Endothelial cell of umbilical vein (primary cell): ENCODE measurements at regions not wholly inside any gene's neighbourhood (a gene's known extent, or its start where the extent isn't known, plus 50 kb on each side); places are given as distances from the start of the nearest gene placed in this dataset.

ENCODE experiments used
- BruUV-seq: library from RNA; stranded (reverse); fragments of 400-500 nt; replicated peaks from 2 replicates; lab custom pipeline; 2021; lab: Mats Ljungman, UMichigan
- CTCF ChIA-PET: fragments of 300-600, 350-600 bp; sonication (Branson Sonifier 250); formaldehyde crosslinking; loops from one replicate; lab custom pipeline; 2021; ENCODE audit warnings: antibody characterized with exemption, inconsistent platforms; lab: Charles Lee
- POLR2A ChIA-PET: fragments of 300-600, 350-600 bp; sonication (Branson Sonifier 250); formaldehyde crosslinking; loops from one replicate; lab custom pipeline; 2021; ENCODE audit warnings: antibody characterized with exemption, inconsistent platforms; lab: Charles Lee
- DNase-seq: peaks from one replicate; pipeline ENCODE4 v3.0.0-alpha.2; 2011; ENCODE audit warnings: low read depth, low spot score
- FAIRE-seq: peaks from 2 replicates; lab custom pipeline; 2011; peaks lifted over from hg19 to GRCh38; lab: Jason Lieb, UNC
- H2AFZ ChIP-seq: 2 replicates; pipeline ENCODE4 v1.6.0; 2012; ENCODE audit warnings: low read depth, low read length, control low read depth, inconsistent platforms
- H3K27ac ChIP-seq: 2 replicates; pipeline ENCODE4 v1.5.1; 2011; ENCODE audit warnings: low read depth, mild to moderate bottlenecking, control low read depth, low read length, moderate library complexity; ENCODE audit not compliant: insufficient read depth
- H3K27me3 ChIP-seq, 2 experiments: 2 replicates each; pipeline versions ENCODE4 v1.6.0 to v1.6.1; 2011; ENCODE audit warnings: low read length in 2 of 2, mixed read lengths in 1 of 2; ENCODE audit not compliant: control insufficient read depth in 2 of 2, insufficient read depth in 2 of 2
- H3K36me3 ChIP-seq, 2 experiments: 2 replicates in 1 of 2; 3 replicates in 1 of 2; pipeline ENCODE4 v1.5.1; 2011; ENCODE audit warnings: low read length in 2 of 2, mild to moderate bottlenecking in 1 of 2, moderate library complexity in 1 of 2; ENCODE audit not compliant: control insufficient read depth in 2 of 2, insufficient read depth in 2 of 2; ENCODE audit errors: extremely low read depth in 1 of 2
- H3K4me1 ChIP-seq: 3 replicates; pipeline ENCODE4 v1.5.1; 2011; ENCODE audit warnings: mild to moderate bottlenecking, low read length; ENCODE audit not compliant: control insufficient read depth, insufficient read depth; ENCODE audit errors: extremely low read depth
- H3K4me2 ChIP-seq: 2 replicates; pipeline ENCODE4 v1.6.1; 2011; ENCODE audit warnings: low read length, control low read depth, mixed read lengths; ENCODE audit not compliant: insufficient read depth
- H3K4me3 ChIP-seq, 3 experiments: fragments of 200-600 bp in 1 of 3; sonication (generic), shearing (Covaris generic) in 1 of 3; replicated peaks in 1 of 3; 2 replicates each; pipeline ENCODE4 v1.5.1; 2011 to 2016; ENCODE audit warnings: control low read depth in 3 of 3, low read length in 3 of 3, mild to moderate bottlenecking in 2 of 3, inconsistent platforms in 1 of 3, low read depth in 1 of 3, moderate library complexity in 1 of 3; ENCODE audit not compliant: insufficient read depth in 1 of 3
- H3K79me2 ChIP-seq: 2 replicates; pipeline ENCODE4 v1.6.0; 2012; ENCODE audit warnings: low read length, inconsistent platforms; ENCODE audit not compliant: control insufficient read depth, insufficient read depth
- H3K9ac ChIP-seq: replicated peaks from 2 replicates; pipeline ENCODE3; 2011; ENCODE audit warnings: low read length, control low read depth; ENCODE audit not compliant: insufficient read depth; ENCODE audit errors: extremely low read depth
- H3K9me1 ChIP-seq: replicated peaks from 3 replicates; pipeline ENCODE4 v1.6.0; 2011; ENCODE audit warnings: mild to moderate bottlenecking, low read length; ENCODE audit not compliant: control insufficient read depth, insufficient read depth; ENCODE audit errors: extremely low read depth
- H3K9me3 ChIP-seq: replicated peaks from 2 replicates; pipeline ENCODE4 v1.5.1; 2012; ENCODE audit warnings: low read length, inconsistent platforms; ENCODE audit not compliant: control insufficient read depth, insufficient read depth
- H4K20me1 ChIP-seq: replicated peaks from 2 replicates; pipeline ENCODE3; 2011; ENCODE audit warnings: mild to moderate bottlenecking, low read length; ENCODE audit not compliant: control insufficient read depth, insufficient read depth; ENCODE audit errors: extremely low read depth
- EZH2 ChIP-seq: IDR thresholded peaks from 2 replicates; pipeline ENCODE4 v1.6.1; 2012; ENCODE audit warnings: borderline replicate concordance, low read depth, mild to moderate bottlenecking, moderate library complexity, low read length, inconsistent platforms; ENCODE audit not compliant: severe bottlenecking
- FOS ChIP-seq: IDR thresholded peaks from 2 replicates; pipeline ENCODE4 v1.6.1; 2011; ENCODE audit warnings: mild to moderate bottlenecking, low read length, moderate library complexity, borderline replicate concordance; ENCODE audit not compliant: insufficient read depth
- GATA2 ChIP-seq: IDR thresholded peaks from 2 replicates; pipeline ENCODE4 v1.7.0; 2011; ENCODE audit warnings: low read depth, mild to moderate bottlenecking, moderate library complexity, mixed read lengths, low read length; ENCODE audit not compliant: insufficient read length, insufficient read depth
- JUN ChIP-seq: IDR thresholded peaks from 2 replicates; pipeline ENCODE4 v1.6.1; 2011; ENCODE audit warnings: borderline replicate concordance, low read depth; ENCODE audit not compliant: insufficient read length, insufficient read depth
- MYC ChIP-seq: IDR thresholded peaks from one replicate; pipeline ENCODE4 v1.6.1; 2011; ENCODE audit warnings: mild to moderate bottlenecking, low read depth, low read length
- POLR2A ChIP-seq: IDR thresholded peaks from 2 replicates; pipeline ENCODE4 v1.6.1; 2012; ENCODE audit warnings: low read depth, mild to moderate bottlenecking, control low read depth, low read length
- POLR2AphosphoS5 ChIP-seq: IDR thresholded peaks from 2 replicates; pipeline ENCODE4 v1.6.1; 2012; ENCODE audit warnings: low read depth, mild to moderate bottlenecking, control low read depth, low read length, moderate library complexity; ENCODE audit not compliant: insufficient read depth
- dilution Hi-C: fragments of 300-500 bp; cut with MboI; formaldehyde crosslinking; loops from one replicate; pipeline ENCODE4 v1.15.0; 2019; ENCODE audit warnings: low sequenced_read_pairs; ENCODE audit not compliant: extremely low pct_ligation_motif_present
- intact Hi-C: fragments of 100-400 bp; cut with micrococcal nuclease; formaldehyde crosslinking; loops from one replicate; pipeline ENCODE4 v1.10.0; 2022
- TF ChIP-seq, protein P1 (sequence below), 2 donors: IDR thresholded peaks; 1 replicate in 1 of 2; 2 replicates in 1 of 2; pipeline ENCODE4 v1.5.1; 2011; ENCODE audit warnings: low read length in 2 of 2, mild to moderate bottlenecking in 2 of 2, moderate library complexity in 2 of 2, control low read depth in 1 of 2, inconsistent platforms in 1 of 2, low read depth in 1 of 2; ENCODE audit not compliant: insufficient read depth in 1 of 2; ENCODE audit errors: extremely low read depth in 1 of 2
- TF ChIP-seq, protein P2 (sequence below): IDR thresholded peaks from 2 replicates; pipeline ENCODE4 v1.6.1; 2011; ENCODE audit not compliant: insufficient read depth, insufficient read length

DNA sequence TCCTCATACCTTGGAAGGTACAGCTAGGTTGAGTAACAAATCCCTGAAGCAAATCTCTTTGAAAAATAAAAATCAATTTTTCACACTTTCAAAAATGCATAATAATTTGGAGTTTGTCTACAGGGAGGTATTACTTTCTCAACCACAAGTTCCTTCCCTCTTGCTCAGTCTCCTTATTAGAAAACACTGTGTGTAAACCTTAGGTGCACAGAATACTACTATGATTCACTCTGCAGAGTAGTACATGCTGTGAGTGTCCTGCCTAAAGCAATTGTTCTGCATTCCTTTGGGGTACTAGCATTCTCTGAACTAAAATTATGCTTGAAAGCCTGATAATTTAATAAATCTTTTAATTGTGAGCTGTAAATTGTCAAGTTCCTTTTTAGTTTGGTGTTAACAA, 115.9 kb upstream of the EPHA3 start:
- intact Hi-C loops = no loop called here

More for the DNA sequence above, 115.9 kb upstream of the EPHA3 start:
- TF ChIP-seq, protein P1, sequence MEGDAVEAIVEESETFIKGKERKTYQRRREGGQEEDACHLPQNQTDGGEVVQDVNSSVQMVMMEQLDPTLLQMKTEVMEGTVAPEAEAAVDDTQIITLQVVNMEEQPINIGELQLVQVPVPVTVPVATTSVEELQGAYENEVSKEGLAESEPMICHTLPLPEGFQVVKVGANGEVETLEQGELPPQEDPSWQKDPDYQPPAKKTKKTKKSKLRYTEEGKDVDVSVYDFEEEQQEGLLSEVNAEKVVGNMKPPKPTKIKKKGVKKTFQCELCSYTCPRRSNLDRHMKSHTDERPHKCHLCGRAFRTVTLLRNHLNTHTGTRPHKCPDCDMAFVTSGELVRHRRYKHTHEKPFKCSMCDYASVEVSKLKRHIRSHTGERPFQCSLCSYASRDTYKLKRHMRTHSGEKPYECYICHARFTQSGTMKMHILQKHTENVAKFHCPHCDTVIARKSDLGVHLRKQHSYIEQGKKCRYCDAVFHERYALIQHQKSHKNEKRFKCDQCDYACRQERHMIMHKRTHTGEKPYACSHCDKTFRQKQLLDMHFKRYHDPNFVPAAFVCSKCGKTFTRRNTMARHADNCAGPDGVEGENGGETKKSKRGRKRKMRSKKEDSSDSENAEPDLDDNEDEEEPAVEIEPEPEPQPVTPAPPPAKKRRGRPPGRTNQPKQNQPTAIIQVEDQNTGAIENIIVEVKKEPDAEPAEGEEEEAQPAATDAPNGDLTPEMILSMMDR (IDR thresholded peaks at IDR 0.05; ENCODE audit: extremely low read depth in 1 of 2, insufficient read depth in 1 of 2, low read depth in 1 of 2, low read length in 2 of 2) = no peak
- TF ChIP-seq MYC = no peak
- TF ChIP-seq POLR2A = no peak
- TF ChIP-seq GATA2 = no peak
- no peak for TF ChIP-seq EZH2
- no peak for TF ChIP-seq POLR2AphosphoS5
- TF ChIP-seq FOS = no peak
- no peak for TF ChIP-seq JUN
- TF ChIP-seq, protein P2, sequence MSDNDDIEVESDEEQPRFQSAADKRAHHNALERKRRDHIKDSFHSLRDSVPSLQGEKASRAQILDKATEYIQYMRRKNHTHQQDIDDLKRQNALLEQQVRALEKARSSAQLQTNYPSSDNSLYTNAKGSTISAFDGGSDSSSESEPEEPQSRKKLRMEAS = no peak
- ChIA-PET CTCF (no interaction called here), POLR2A (no interaction called here)
- H3K36me3 ChIP-seq = no peaks in the 10 kb centered on the region
- H3K4me1 ChIP-seq = no peaks in the 10 kb centered on the region
- no peak overlapping the region for H3K27ac ChIP-seq
- no TSS peak for BruUV-seq
- H3K4me3 ChIP-seq = no peak overlapping the region
- H4K20me1 ChIP-seq = no peaks in the 10 kb centered on the region
- H3K9ac ChIP-seq = no peak overlapping the region
- H3K27me3 ChIP-seq = no peaks in the 10 kb centered on the region
- no peaks in the 10 kb centered on the region for H3K79me2 ChIP-seq
- FAIRE-seq (no peak), DNase-seq (no peak)
- no peak overlapping the region for H2AFZ ChIP-seq
- dilution Hi-C loops = no loop called here
- no peaks in the 10 kb centered on the region for H3K9me1 ChIP-seq
- H3K9me3 ChIP-seq = peaks cover 6% of the 10 kb centered on the region
- no peak overlapping the region for H3K4me2 ChIP-seq
